Lung (tissue), 11 donors: ENCODE measurements at regions not wholly inside any gene's neighbourhood (a gene's known extent, or its start where the extent isn't known, plus 50 kb on each side); places are given as distances from the start of the nearest gene placed in this dataset.

ENCODE experiments used
- ATAC-seq: fragments of 200-7000 bp; cut with Tn5 transposase; one replicate; pipeline ENCODE4 v1.9.1; 2020; ENCODE audit warnings: moderate number of reproducible peaks; ENCODE audit not compliant: insufficient read depth, low FRiP score
- DNase-seq, 3 donors: peaks; one replicate each; pipeline ENCODE4 v3.0.0-alpha.2; 2013 to 2017
- H3K27ac ChIP-seq, 2 donors: one replicate each; pipeline ENCODE4 v1.5.1; 2013; ENCODE audit warnings: mild to moderate bottlenecking in 2 of 2, moderate library complexity in 2 of 2, control low read depth in 1 of 2, inconsistent platforms in 1 of 2, low read depth in 1 of 2, low read length in 1 of 2
- H3K27me3 ChIP-seq, 3 donors: one replicate each; pipeline ENCODE4 v1.5.1; 2013; ENCODE audit warnings: low read length in 2 of 3; ENCODE audit not compliant: control insufficient read depth in 3 of 3, insufficient read depth in 3 of 3
- H3K36me3 ChIP-seq, 4 donors: one replicate each; pipeline ENCODE4 v1.5.1; 2013; ENCODE audit warnings: low read length in 4 of 4, mild to moderate bottlenecking in 1 of 4, moderate library complexity in 1 of 4; ENCODE audit not compliant: control insufficient read depth in 4 of 4, insufficient read depth in 4 of 4
- H3K4me1 ChIP-seq, 5 donors: one replicate each; pipeline ENCODE4 v1.5.1; 2013; ENCODE audit warnings: low read length in 5 of 5, mild to moderate bottlenecking in 2 of 5, moderate library complexity in 1 of 5; ENCODE audit not compliant: control insufficient read depth in 5 of 5, insufficient read depth in 5 of 5
- H3K4me3 ChIP-seq: one replicate; pipeline ENCODE4 v1.5.1; 2013; ENCODE audit warnings: mild to moderate bottlenecking, control low read depth, moderate library complexity
- H3K9ac ChIP-seq, 2 donors: one replicate each; pipeline ENCODE4 v1.5.1; 2013; ENCODE audit warnings: low read length in 2 of 2, control low read depth in 1 of 2; ENCODE audit not compliant: insufficient read depth in 1 of 2
- H3K9me3 ChIP-seq, 4 donors: one replicate each; pipeline ENCODE4 v1.5.1; 2013; ENCODE audit warnings: low read length in 3 of 4, mild to moderate bottlenecking in 1 of 4, moderate library complexity in 1 of 4; ENCODE audit not compliant: control insufficient read depth in 4 of 4, insufficient read depth in 3 of 4
- WGBS, 2 donors: extraction: QIAGEN DNeasy Blood & Tissue Kit; methylation state at CpG; one replicate each; pipeline ENCODE4 v1.1.7; 2013; 5-methylcytosine and 5-hydroxymethylcytosine counted together
- TF ChIP-seq, protein P1 (sequence below): IDR thresholded peaks from 2 replicates; pipeline ENCODE4 v1.5.1; 2012; ENCODE audit warnings: mild to moderate bottlenecking; ENCODE audit errors: control extremely low read depth, extremely low read depth
- donor health status: control.
- donor health status: control.
- donor health status: Bipolar disorder and iron deficiency.
- donor health status: healthy.
- donor health status: DM: yes; HTN: yes; CAD: no.

- DNase-seq (no peak), ATAC-seq (no peak)
- peaks cover 0 to 9% (median 0%) of the 10 kb centered on the region in 5 donors for H3K4me1 ChIP-seq
- no peaks in the 10 kb centered on the region for H3K27me3 ChIP-seq
- WGBS, 2 donors: 80 to 84% methylated on average over 6 of the region's 6 CpGs
- no peaks in the 10 kb centered on the region for H3K9me3 ChIP-seq
- TF ChIP-seq, protein P1, sequence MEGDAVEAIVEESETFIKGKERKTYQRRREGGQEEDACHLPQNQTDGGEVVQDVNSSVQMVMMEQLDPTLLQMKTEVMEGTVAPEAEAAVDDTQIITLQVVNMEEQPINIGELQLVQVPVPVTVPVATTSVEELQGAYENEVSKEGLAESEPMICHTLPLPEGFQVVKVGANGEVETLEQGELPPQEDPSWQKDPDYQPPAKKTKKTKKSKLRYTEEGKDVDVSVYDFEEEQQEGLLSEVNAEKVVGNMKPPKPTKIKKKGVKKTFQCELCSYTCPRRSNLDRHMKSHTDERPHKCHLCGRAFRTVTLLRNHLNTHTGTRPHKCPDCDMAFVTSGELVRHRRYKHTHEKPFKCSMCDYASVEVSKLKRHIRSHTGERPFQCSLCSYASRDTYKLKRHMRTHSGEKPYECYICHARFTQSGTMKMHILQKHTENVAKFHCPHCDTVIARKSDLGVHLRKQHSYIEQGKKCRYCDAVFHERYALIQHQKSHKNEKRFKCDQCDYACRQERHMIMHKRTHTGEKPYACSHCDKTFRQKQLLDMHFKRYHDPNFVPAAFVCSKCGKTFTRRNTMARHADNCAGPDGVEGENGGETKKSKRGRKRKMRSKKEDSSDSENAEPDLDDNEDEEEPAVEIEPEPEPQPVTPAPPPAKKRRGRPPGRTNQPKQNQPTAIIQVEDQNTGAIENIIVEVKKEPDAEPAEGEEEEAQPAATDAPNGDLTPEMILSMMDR: no peak
- H3K27ac ChIP-seq: no peak overlapping the region
- no peaks in the 10 kb centered on the region for H3K36me3 ChIP-seq
- H3K9ac ChIP-seq: no peak overlapping the region
- H3K4me3 ChIP-seq: no peak overlapping the region
These were observed 496.8 kb upstream of the CITED2 start for GRCh38 chr6:139871165-139871710.

DNA sequence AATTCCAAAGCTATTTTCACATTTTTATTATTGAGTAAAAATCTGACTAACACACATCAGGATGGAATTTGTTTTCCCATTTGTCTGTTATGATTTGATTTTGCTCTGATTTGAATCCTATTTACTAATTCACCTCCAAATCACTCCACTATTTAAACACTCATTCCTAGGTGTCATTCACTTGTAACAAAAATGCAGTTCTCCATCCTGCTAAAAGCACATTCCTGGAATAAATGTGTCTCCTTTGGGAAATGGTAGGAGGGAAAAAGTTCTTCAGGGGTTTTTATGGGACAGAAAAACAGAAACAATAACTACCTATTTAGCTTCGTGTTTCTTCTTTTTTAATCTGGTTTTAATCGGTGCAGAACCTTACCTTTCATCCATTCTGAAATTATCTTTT lies 494.1 kb upstream of the CITED2 start:
- TF ChIP-seq, protein P1: no peak
- Histone ChIP-seq H3K27ac (no peak overlapping the region), H3K9ac (no peak overlapping the region), H3K36me3 (no peaks in the 10 kb centered on the region), H3K9me3 (no peaks in the 10 kb centered on the region), H3K4me1 (peaks cover 0 to 9% (median 0%) of the 10 kb centered on the region in 5 donors), H3K4me3 (no peak overlapping the region), H3K27me3 (no peaks in the 10 kb centered on the region)
- 76 to 91% methylated on average over 2 of the region's 2 CpGs for WGBS, 2 donors
- no peak for ATAC-seq
- DNase-seq: no peak

DNA sequence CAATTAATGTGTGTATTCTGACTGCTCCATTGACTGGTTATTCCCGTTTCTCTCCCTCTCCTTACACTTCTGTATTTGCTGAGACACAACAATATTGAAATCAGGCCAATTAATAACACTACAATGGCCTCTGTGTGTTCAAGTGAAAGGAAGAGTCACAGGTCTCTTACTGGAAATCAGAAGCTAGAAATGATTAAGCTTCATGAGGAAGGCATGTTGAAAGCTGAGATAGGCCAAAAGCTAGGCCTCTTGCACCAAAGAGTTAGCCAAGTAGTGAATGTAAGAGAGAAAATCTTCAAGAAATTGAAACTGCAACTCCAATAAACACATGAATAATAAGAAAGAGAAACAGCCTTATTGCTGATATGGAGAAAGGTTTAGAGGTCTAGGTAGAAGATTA lies 489.5 kb upstream of the CITED2 start:
- ATAC-seq: no peak
- Histone ChIP-seq H3K4me3 (no peak overlapping the region), H3K36me3 (no peaks in the 10 kb centered on the region), H3K4me1 (no peaks in the 10 kb centered on the region), H3K9me3 (no peaks in the 10 kb centered on the region), H3K27me3 (no peaks in the 10 kb centered on the region), H3K27ac (no peak overlapping the region), H3K9ac (no peak overlapping the region)
- DNase-seq: no peak
- TF ChIP-seq, protein P1: no peak
- WGBS, 2 donors: 71 to 88% methylated on average over 1 of the region's 1 CpG

DNA sequence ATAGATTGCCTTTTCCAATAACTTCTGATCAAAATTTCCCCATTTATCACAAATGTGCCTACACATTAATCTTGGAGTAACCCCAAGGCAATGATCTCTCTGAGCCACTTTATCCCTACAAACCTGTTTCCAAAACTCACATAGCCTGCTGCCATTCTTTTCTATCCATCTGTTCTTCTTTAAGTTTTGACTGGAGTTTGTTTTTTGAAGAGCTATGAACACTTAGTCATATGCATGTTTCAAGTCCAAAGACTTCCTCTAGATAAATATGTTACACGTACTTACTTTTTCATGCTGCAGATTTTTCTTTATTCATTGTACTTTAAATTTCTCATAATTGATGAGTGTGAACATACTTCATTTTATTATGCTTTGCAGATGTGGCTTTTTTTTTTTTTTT lies 488.9 kb upstream of the CITED2 start:
- no peak for ATAC-seq

More for the DNA sequence above, 488.9 kb upstream of the CITED2 start:
- no peak for DNase-seq
- Histone ChIP-seq H3K9me3 (no peaks in the 10 kb centered on the region), H3K4me1 (peaks cover 0 to under 1% (median 0%) of the 10 kb centered on the region in 5 donors), H3K4me3 (no peak overlapping the region), H3K9ac (no peak overlapping the region), H3K36me3 (no peaks in the 10 kb centered on the region), H3K27me3 (no peaks in the 10 kb centered on the region), H3K27ac (no peak overlapping the region)
- WGBS, 2 donors: 83 to 98% methylated on average over 1 of the region's 1 CpG
- TF ChIP-seq, protein P1: no peak
